ENCODE measurements at regions not wholly inside any gene's neighbourhood (a gene's known extent, or its start where the extent isn't known, plus 50 kb on each side); places are given as distances from the start of the nearest gene placed in this dataset.

GRCh38 chr15:81758818-81759284 is 287.0 kb downstream of the MEX3B start:
- peaks cover 15% of the 10 kb centered on the region for H3K4me1 Mint-ChIP-seq (ENCODE audit: low read depth)
- no peak overlapping the region for H3K27ac Mint-ChIP-seq (ENCODE audit: unreplicated experiment)
- H3K27me3 Mint-ChIP-seq (ENCODE audit: low read depth) = no peaks in the 10 kb centered on the region
- H3K9me3 Mint-ChIP-seq (ENCODE audit: low read depth) = no peaks in the 10 kb centered on the region
- H3K36me3 Mint-ChIP-seq (ENCODE audit: low read depth) = no peaks in the 10 kb centered on the region
- DNase-seq (ENCODE audit: low spot score) = no peak
- no peak overlapping the region for H3K4me3 Mint-ChIP-seq (ENCODE audit: unreplicated experiment)
- TF ChIP-seq CTCF (IDR thresholded peaks at IDR 0.05) = no peak

- no peak for DNase-seq (ENCODE audit: low spot score)
- no peaks in the 10 kb centered on the region for H3K36me3 Mint-ChIP-seq (ENCODE audit: low read depth)
- H3K9me3 Mint-ChIP-seq (ENCODE audit: low read depth) = no peaks in the 10 kb centered on the region
- no peak for TF ChIP-seq CTCF (IDR thresholded peaks at IDR 0.05)
- H3K27me3 Mint-ChIP-seq (ENCODE audit: low read depth) = no peaks in the 10 kb centered on the region
- H3K4me3 Mint-ChIP-seq (ENCODE audit: unreplicated experiment) = no peak overlapping the region
- peaks cover 37% of the 10 kb centered on the region for H3K4me1 Mint-ChIP-seq (ENCODE audit: low read depth)
- H3K27ac Mint-ChIP-seq (ENCODE audit: unreplicated experiment) = no peak overlapping the region
Observed at GRCh38 chr15:81755626-81756025, 290.2 kb downstream of the MEX3B start.

GRCh38 chr15:81754078-81754477 is 291.7 kb downstream of the MEX3B start:
- H3K4me3 Mint-ChIP-seq (ENCODE audit: unreplicated experiment) = no peak overlapping the region
- no peak for TF ChIP-seq CTCF (IDR thresholded peaks at IDR 0.05)
- no peak for DNase-seq (ENCODE audit: low spot score)
- H3K27me3 Mint-ChIP-seq (ENCODE audit: low read depth) = no peaks in the 10 kb centered on the region
- no peaks in the 10 kb centered on the region for H3K9me3 Mint-ChIP-seq (ENCODE audit: low read depth)
- H3K27ac Mint-ChIP-seq (ENCODE audit: unreplicated experiment) = no peak overlapping the region
- peaks cover 35% of the 10 kb centered on the region for H3K4me1 Mint-ChIP-seq (ENCODE audit: low read depth)
- no peaks in the 10 kb centered on the region for H3K36me3 Mint-ChIP-seq (ENCODE audit: low read depth)

GRCh38 chr15:81752974-81753373 is 292.8 kb downstream of the MEX3B start:
- Mint-ChIP-seq H3K4me1 (ENCODE audit: low read depth) (peaks cover 31% of the 10 kb centered on the region), H3K9me3 (ENCODE audit: low read depth) (no peaks in the 10 kb centered on the region), H3K4me3 (ENCODE audit: unreplicated experiment) (no peak overlapping the region), H3K27me3 (ENCODE audit: low read depth) (no peaks in the 10 kb centered on the region), H3K36me3 (ENCODE audit: low read depth) (no peaks in the 10 kb centered on the region), H3K27ac (ENCODE audit: unreplicated experiment) (no peak overlapping the region)
- peak; percentile 56 for TF ChIP-seq CTCF (IDR thresholded peaks at IDR 0.05)
- DNase-seq (ENCODE audit: low spot score) = no peak

- H3K36me3 Mint-ChIP-seq (ENCODE audit: low read depth) = no peaks in the 10 kb centered on the region
- peaks cover under 1% of the 10 kb centered on the region for H3K9me3 Mint-ChIP-seq (ENCODE audit: low read depth)
- TF ChIP-seq CTCF (IDR thresholded peaks at IDR 0.05) = no peak
- no peak for DNase-seq (ENCODE audit: low spot score)
- peak overlapping the region; percentile 68 for H3K27ac Mint-ChIP-seq (ENCODE audit: unreplicated experiment)
- H3K4me1 Mint-ChIP-seq (ENCODE audit: low read depth) = peaks cover 33% of the 10 kb centered on the region
- H3K4me3 Mint-ChIP-seq (ENCODE audit: unreplicated experiment) = no peak overlapping the region
- no peaks in the 10 kb centered on the region for H3K27me3 Mint-ChIP-seq (ENCODE audit: low read depth)
Observed at GRCh38 chr15:81752546-81752942, 293.3 kb downstream of the MEX3B start.

Measured in chondrocyte (in vitro differentiated cells).